ENCODE measurements at regions not wholly inside any gene's neighbourhood (a gene's known extent, or its start where the extent isn't known, plus 50 kb on each side); places are given as distances from the start of the nearest gene placed in this dataset.

DNA sequence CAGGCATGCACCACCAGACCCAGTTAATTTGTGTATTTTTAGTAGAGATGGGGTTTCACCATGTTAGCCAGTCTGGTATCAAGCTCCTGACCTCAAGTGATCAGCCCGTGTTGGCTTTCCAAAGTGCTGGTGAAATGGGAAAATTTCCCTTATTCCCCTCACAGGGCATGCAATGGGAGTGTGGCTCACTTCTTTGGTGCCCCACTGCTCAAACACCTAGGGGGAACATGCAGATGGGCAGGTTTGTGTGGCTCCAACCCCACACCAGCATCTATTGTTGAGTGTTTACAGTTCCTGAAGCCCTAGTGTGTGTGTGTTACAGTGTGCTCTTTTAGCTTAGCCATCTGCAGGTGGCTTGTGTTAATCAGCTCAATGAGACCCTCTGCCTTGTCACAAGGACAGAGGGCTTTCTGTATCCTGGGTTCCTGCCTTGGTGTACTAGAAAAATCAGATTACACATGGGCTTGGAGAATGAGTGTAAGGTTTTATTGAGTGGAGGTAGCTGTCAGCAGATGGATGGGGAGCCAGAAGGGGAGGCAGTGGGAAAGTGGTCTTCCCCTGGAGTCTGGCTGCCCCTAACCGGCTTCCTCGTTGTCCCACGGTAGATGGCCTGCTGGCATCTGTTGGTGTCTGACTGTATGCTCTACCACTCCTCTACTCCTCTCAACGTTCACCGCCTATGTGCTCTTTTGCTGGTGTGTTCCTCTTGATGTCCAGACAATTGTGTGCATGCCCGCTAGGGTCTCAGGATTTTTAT lies 248.1 kb upstream of the CBLB start:
- Histone ChIP-seq H3K27me3 (ENCODE audit: insufficient read depth) (no peaks in the 10 kb centered on the region), H4K20me1 (replicated peaks; ENCODE audit: insufficient read depth) (no peaks in the 10 kb centered on the region), H3K4me2 (no peak overlapping the region), H2AFZ (no peak overlapping the region), H3F3A (replicated peaks; ENCODE audit: low read depth) (no peaks in the 10 kb centered on the region), H3K4me1 (ENCODE audit: insufficient read depth) (no peaks in the 10 kb centered on the region), H3K4me3 (no peak overlapping the region), H3K79me2 (replicated peaks; ENCODE audit: insufficient read depth) (no peaks in the 10 kb centered on the region), H3K27ac (ENCODE audit: low read depth) (no peak overlapping the region), H3K9me2 (ENCODE audit: insufficient read depth) (no peaks in the 10 kb centered on the region), H3K36me3 (ENCODE audit: insufficient read depth) (no peaks in the 10 kb centered on the region)
- Mint-ChIP-seq H3K27me3 (ENCODE audit: insufficient read depth, low read depth, poor library complexity) (peaks cover 7% of the 10 kb centered on the region), H3K4me1 (no peaks in the 10 kb centered on the region), H3K9me3 (peaks cover 11% of the 10 kb centered on the region), H3K36me3 (ENCODE audit: low read depth) (peaks cover 5% of the 10 kb centered on the region; the same call in 2 of the 3 replicates), H3K27ac (no peak overlapping the region), H3K4me3 (no peak overlapping the region)
- ATAC-seq, result no peak
- TF ChIP-seq, protein P1, sequence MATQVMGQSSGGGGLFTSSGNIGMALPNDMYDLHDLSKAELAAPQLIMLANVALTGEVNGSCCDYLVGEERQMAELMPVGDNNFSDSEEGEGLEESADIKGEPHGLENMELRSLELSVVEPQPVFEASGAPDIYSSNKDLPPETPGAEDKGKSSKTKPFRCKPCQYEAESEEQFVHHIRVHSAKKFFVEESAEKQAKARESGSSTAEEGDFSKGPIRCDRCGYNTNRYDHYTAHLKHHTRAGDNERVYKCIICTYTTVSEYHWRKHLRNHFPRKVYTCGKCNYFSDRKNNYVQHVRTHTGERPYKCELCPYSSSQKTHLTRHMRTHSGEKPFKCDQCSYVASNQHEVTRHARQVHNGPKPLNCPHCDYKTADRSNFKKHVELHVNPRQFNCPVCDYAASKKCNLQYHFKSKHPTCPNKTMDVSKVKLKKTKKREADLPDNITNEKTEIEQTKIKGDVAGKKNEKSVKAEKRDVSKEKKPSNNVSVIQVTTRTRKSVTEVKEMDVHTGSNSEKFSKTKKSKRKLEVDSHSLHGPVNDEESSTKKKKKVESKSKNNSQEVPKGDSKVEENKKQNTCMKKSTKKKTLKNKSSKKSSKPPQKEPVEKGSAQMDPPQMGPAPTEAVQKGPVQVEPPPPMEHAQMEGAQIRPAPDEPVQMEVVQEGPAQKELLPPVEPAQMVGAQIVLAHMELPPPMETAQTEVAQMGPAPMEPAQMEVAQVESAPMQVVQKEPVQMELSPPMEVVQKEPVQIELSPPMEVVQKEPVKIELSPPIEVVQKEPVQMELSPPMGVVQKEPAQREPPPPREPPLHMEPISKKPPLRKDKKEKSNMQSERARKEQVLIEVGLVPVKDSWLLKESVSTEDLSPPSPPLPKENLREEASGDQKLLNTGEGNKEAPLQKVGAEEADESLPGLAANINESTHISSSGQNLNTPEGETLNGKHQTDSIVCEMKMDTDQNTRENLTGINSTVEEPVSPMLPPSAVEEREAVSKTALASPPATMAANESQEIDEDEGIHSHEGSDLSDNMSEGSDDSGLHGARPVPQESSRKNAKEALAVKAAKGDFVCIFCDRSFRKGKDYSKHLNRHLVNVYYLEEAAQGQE (IDR thresholded peaks at IDR 0.05; ENCODE audit: unreplicated experiment), result no peak
- TF ChIP-seq, protein P2, sequence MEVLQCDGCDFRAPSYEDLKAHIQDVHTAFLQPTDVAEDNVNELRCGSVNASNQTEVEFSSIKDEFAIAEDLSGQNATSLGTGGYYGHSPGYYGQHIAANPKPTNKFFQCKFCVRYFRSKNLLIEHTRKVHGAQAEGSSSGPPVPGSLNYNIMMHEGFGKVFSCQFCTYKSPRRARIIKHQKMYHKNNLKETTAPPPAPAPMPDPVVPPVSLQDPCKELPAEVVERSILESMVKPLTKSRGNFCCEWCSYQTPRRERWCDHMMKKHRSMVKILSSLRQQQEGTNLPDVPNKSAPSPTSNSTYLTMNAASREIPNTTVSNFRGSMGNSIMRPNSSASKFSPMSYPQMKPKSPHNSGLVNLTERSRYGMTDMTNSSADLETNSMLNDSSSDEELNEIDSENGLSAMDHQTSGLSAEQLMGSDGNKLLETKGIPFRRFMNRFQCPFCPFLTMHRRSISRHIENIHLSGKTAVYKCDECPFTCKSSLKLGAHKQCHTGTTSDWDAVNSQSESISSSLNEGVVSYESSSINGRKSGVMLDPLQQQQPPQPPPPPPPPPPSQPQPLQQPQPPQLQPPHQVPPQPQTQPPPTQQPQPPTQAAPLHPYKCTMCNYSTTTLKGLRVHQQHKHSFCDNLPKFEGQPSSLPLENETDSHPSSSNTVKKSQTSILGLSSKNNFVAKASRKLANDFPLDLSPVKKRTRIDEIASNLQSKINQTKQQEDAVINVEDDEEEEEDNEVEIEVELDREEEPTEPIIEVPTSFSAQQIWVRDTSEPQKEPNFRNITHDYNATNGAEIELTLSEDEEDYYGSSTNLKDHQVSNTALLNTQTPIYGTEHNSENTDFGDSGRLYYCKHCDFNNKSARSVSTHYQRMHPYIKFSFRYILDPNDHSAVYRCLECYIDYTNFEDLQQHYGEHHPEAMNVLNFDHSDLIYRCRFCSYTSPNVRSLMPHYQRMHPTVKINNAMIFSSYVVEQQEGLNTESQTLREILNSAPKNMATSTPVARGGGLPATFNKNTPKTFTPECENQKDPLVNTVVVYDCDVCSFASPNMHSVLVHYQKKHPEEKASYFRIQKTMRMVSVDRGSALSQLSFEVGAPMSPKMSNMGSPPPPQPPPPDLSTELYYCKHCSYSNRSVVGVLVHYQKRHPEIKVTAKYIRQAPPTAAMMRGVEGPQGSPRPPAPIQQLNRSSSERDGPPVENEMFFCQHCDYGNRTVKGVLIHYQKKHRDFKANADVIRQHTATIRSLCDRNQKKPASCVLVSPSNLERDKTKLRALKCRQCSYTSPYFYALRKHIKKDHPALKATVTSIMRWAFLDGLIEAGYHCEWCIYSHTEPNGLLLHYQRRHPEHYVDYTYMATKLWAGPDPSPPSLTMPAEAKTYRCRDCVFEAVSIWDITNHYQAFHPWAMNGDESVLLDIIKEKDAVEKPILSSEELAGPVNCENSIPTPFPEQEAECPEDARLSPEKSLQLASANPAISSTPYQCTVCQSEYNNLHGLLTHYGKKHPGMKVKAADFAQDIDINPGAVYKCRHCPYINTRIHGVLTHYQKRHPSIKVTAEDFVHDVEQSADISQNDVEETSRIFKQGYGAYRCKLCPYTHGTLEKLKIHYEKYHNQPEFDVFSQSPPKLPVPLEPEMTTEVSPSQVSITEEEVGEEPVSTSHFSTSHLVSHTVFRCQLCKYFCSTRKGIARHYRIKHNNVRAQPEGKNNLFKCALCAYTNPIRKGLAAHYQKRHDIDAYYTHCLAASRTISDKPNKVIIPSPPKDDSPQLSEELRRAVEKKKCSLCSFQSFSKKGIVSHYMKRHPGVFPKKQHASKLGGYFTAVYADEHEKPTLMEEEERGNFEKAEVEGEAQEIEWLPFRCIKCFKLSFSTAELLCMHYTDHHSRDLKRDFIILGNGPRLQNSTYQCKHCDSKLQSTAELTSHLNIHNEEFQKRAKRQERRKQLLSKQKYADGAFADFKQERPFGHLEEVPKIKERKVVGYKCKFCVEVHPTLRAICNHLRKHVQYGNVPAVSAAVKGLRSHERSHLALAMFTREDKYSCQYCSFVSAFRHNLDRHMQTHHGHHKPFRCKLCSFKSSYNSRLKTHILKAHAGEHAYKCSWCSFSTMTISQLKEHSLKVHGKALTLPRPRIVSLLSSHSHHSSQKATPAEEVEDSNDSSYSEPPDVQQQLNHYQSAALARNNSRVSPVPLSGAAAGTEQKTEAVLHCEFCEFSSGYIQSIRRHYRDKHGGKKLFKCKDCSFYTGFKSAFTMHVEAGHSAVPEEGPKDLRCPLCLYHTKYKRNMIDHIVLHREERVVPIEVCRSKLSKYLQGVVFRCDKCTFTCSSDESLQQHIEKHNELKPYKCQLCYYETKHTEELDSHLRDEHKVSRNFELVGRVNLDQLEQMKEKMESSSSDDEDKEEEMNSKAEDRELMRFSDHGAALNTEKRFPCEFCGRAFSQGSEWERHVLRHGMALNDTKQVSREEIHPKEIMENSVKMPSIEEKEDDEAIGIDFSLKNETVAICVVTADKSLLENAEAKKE (CRISPR knock-in tag; IDR thresholded peaks at IDR 0.05), result no peak
- DNase-seq (ENCODE audit: low spot score), result no peak

All from GM23338 (cell line).